Endothelial cell of umbilical vein (primary cell): ENCODE measurements at regions not wholly inside any gene's neighbourhood (a gene's known extent, or its start where the extent isn't known, plus 50 kb on each side); places are given as distances from the start of the nearest gene placed in this dataset.
A peak's percentile ranks its signal among the peaks of the same experiment; 100 is the strongest.

Experiments used
- BruUV-seq: library from RNA; stranded (reverse); fragments of 400-500 nt; replicated peaks from 2 replicates; lab custom pipeline; 2021; lab: Mats Ljungman, UMichigan
- CTCF ChIA-PET: fragments of 300-600, 350-600 bp; sonication (Branson Sonifier 250); formaldehyde crosslinking; loops from one replicate; lab custom pipeline; 2021; ENCODE audit warnings: antibody characterized with exemption, inconsistent platforms; lab: Charles Lee
- POLR2A ChIA-PET: fragments of 300-600, 350-600 bp; sonication (Branson Sonifier 250); formaldehyde crosslinking; loops from one replicate; lab custom pipeline; 2021; ENCODE audit warnings: antibody characterized with exemption, inconsistent platforms; lab: Charles Lee
- DNase-seq: peaks from one replicate; pipeline ENCODE4 v3.0.0-alpha.2; 2011; ENCODE audit warnings: low read depth, low spot score
- FAIRE-seq: peaks from 2 replicates; lab custom pipeline; 2011; peaks lifted over from hg19 to GRCh38; lab: Jason Lieb, UNC
- H2AFZ ChIP-seq: 2 replicates; pipeline ENCODE4 v1.6.0; 2012; ENCODE audit warnings: low read depth, low read length, control low read depth, inconsistent platforms
- H3K27ac ChIP-seq: 2 replicates; pipeline ENCODE4 v1.5.1; 2011; ENCODE audit warnings: low read depth, mild to moderate bottlenecking, control low read depth, low read length, moderate library complexity; ENCODE audit not compliant: insufficient read depth
- H3K27me3 ChIP-seq, 2 experiments: 2 replicates each; pipeline versions ENCODE4 v1.6.0 to v1.6.1; 2011; ENCODE audit warnings: low read length in 2 of 2, mixed read lengths in 1 of 2; ENCODE audit not compliant: control insufficient read depth in 2 of 2, insufficient read depth in 2 of 2
- H3K36me3 ChIP-seq, 2 experiments: 2 replicates in 1 of 2; 3 replicates in 1 of 2; pipeline ENCODE4 v1.5.1; 2011; ENCODE audit warnings: low read length in 2 of 2, mild to moderate bottlenecking in 1 of 2, moderate library complexity in 1 of 2; ENCODE audit not compliant: control insufficient read depth in 2 of 2, insufficient read depth in 2 of 2; ENCODE audit errors: extremely low read depth in 1 of 2
- H3K4me1 ChIP-seq: 3 replicates; pipeline ENCODE4 v1.5.1; 2011; ENCODE audit warnings: mild to moderate bottlenecking, low read length; ENCODE audit not compliant: control insufficient read depth, insufficient read depth; ENCODE audit errors: extremely low read depth
- H3K4me2 ChIP-seq: 2 replicates; pipeline ENCODE4 v1.6.1; 2011; ENCODE audit warnings: low read length, control low read depth, mixed read lengths; ENCODE audit not compliant: insufficient read depth
- H3K4me3 ChIP-seq, 3 experiments: fragments of 200-600 bp in 1 of 3; sonication (generic), shearing (Covaris generic) in 1 of 3; replicated peaks in 1 of 3; 2 replicates each; pipeline ENCODE4 v1.5.1; 2011 to 2016; ENCODE audit warnings: control low read depth in 3 of 3, low read length in 3 of 3, mild to moderate bottlenecking in 2 of 3, inconsistent platforms in 1 of 3, low read depth in 1 of 3, moderate library complexity in 1 of 3; ENCODE audit not compliant: insufficient read depth in 1 of 3
- H3K79me2 ChIP-seq: 2 replicates; pipeline ENCODE4 v1.6.0; 2012; ENCODE audit warnings: low read length, inconsistent platforms; ENCODE audit not compliant: control insufficient read depth, insufficient read depth
- H3K9ac ChIP-seq: replicated peaks from 2 replicates; pipeline ENCODE3; 2011; ENCODE audit warnings: low read length, control low read depth; ENCODE audit not compliant: insufficient read depth; ENCODE audit errors: extremely low read depth
- H3K9me1 ChIP-seq: replicated peaks from 3 replicates; pipeline ENCODE4 v1.6.0; 2011; ENCODE audit warnings: mild to moderate bottlenecking, low read length; ENCODE audit not compliant: control insufficient read depth, insufficient read depth; ENCODE audit errors: extremely low read depth
- H3K9me3 ChIP-seq: replicated peaks from 2 replicates; pipeline ENCODE4 v1.5.1; 2012; ENCODE audit warnings: low read length, inconsistent platforms; ENCODE audit not compliant: control insufficient read depth, insufficient read depth
- H4K20me1 ChIP-seq: replicated peaks from 2 replicates; pipeline ENCODE3; 2011; ENCODE audit warnings: mild to moderate bottlenecking, low read length; ENCODE audit not compliant: control insufficient read depth, insufficient read depth; ENCODE audit errors: extremely low read depth
- CTCF ChIP-seq, 2 donors: IDR thresholded peaks; 1 replicate in 1 of 2; 2 replicates in 1 of 2; pipeline ENCODE4 v1.5.1; 2011; ENCODE audit warnings: low read length in 2 of 2, mild to moderate bottlenecking in 2 of 2, moderate library complexity in 2 of 2, control low read depth in 1 of 2, inconsistent platforms in 1 of 2, low read depth in 1 of 2; ENCODE audit not compliant: insufficient read depth in 1 of 2; ENCODE audit errors: extremely low read depth in 1 of 2
- EZH2 ChIP-seq: IDR thresholded peaks from 2 replicates; pipeline ENCODE4 v1.6.1; 2012; ENCODE audit warnings: borderline replicate concordance, low read depth, mild to moderate bottlenecking, moderate library complexity, low read length, inconsistent platforms; ENCODE audit not compliant: severe bottlenecking
- FOS ChIP-seq: IDR thresholded peaks from 2 replicates; pipeline ENCODE4 v1.6.1; 2011; ENCODE audit warnings: mild to moderate bottlenecking, low read length, moderate library complexity, borderline replicate concordance; ENCODE audit not compliant: insufficient read depth
- GATA2 ChIP-seq: IDR thresholded peaks from 2 replicates; pipeline ENCODE4 v1.7.0; 2011; ENCODE audit warnings: low read depth, mild to moderate bottlenecking, moderate library complexity, mixed read lengths, low read length; ENCODE audit not compliant: insufficient read length, insufficient read depth
- JUN ChIP-seq: IDR thresholded peaks from 2 replicates; pipeline ENCODE4 v1.6.1; 2011; ENCODE audit warnings: borderline replicate concordance, low read depth; ENCODE audit not compliant: insufficient read length, insufficient read depth
- MYC ChIP-seq: IDR thresholded peaks from one replicate; pipeline ENCODE4 v1.6.1; 2011; ENCODE audit warnings: mild to moderate bottlenecking, low read depth, low read length
- POLR2A ChIP-seq: IDR thresholded peaks from 2 replicates; pipeline ENCODE4 v1.6.1; 2012; ENCODE audit warnings: low read depth, mild to moderate bottlenecking, control low read depth, low read length
- POLR2AphosphoS5 ChIP-seq: IDR thresholded peaks from 2 replicates; pipeline ENCODE4 v1.6.1; 2012; ENCODE audit warnings: low read depth, mild to moderate bottlenecking, control low read depth, low read length, moderate library complexity; ENCODE audit not compliant: insufficient read depth
- dilution Hi-C: fragments of 300-500 bp; cut with MboI; formaldehyde crosslinking; loops from one replicate; pipeline ENCODE4 v1.15.0; 2019; ENCODE audit warnings: low sequenced_read_pairs; ENCODE audit not compliant: extremely low pct_ligation_motif_present
- intact Hi-C: fragments of 100-400 bp; cut with micrococcal nuclease; formaldehyde crosslinking; loops from one replicate; pipeline ENCODE4 v1.10.0; 2022
- TF ChIP-seq, protein P1 (sequence below): IDR thresholded peaks from 2 replicates; pipeline ENCODE4 v1.6.1; 2011; ENCODE audit not compliant: insufficient read depth, insufficient read length

- no peaks in the 10 kb centered on the region for H3K9me3 ChIP-seq
- H2AFZ ChIP-seq: no peak overlapping the region
- no peak overlapping the region for H3K4me2 ChIP-seq
- no peak for FAIRE-seq
- H3K4me1 ChIP-seq: peaks cover 4% of the 10 kb centered on the region
- H3K27ac ChIP-seq: no peak overlapping the region
- intact Hi-C loops (no loop called here), dilution Hi-C loops (no loop called here)
- no peaks in the 10 kb centered on the region for H3K36me3 ChIP-seq
- no peaks in the 10 kb centered on the region for H3K9me1 ChIP-seq
- no peaks in the 10 kb centered on the region for H4K20me1 ChIP-seq
- POLR2A ChIA-PET: no interaction called here
- BruUV-seq: no TSS peak
- no peak for TF ChIP-seq EZH2
- TF ChIP-seq FOS: peak; percentile 11
- peak; percentile 32 for TF ChIP-seq POLR2AphosphoS5
- no peak for TF ChIP-seq JUN
- TF ChIP-seq MYC: no peak
- peak; percentile 23 for TF ChIP-seq GATA2
- no peak for TF ChIP-seq CTCF (IDR thresholded peaks at IDR 0.05; ENCODE audit: extremely low read depth in 1 of 2, insufficient read depth in 1 of 2, low read depth in 1 of 2, low read length in 2 of 2)
- TF ChIP-seq POLR2A: no peak
- TF ChIP-seq, protein P1, sequence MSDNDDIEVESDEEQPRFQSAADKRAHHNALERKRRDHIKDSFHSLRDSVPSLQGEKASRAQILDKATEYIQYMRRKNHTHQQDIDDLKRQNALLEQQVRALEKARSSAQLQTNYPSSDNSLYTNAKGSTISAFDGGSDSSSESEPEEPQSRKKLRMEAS: peak; percentile 39
- CTCF ChIA-PET: no interaction called here
- no peak overlapping the region for H3K9ac ChIP-seq
- no peak overlapping the region for H3K4me3 ChIP-seq
- no peaks in the 10 kb centered on the region for H3K27me3 ChIP-seq
- H3K79me2 ChIP-seq: no peaks in the 10 kb centered on the region
- DNase-seq: peak; percentile 94
Measured at GRCh38 chr2:236939721-236940231, 145.9 kb upstream of the COPS8 start.
